22Rv1 (cell line): ENCODE measurements at regions not wholly inside any gene's neighbourhood (a gene's known extent, or its start where the extent isn't known, plus 50 kb on each side); places are given as distances from the start of the nearest gene placed in this dataset.
"Not testable (repeated sequence)": the region's sequence is repeated elsewhere in the genome, so short reads cannot be mapped to it uniquely, and the experiment has no call there.

Experiments
- H3K27ac ChIP-seq: fragments of 450-650 bp; 2 replicates; pipeline ENCODE4 v1.5.1; 2017
- CTCF ChIP-seq: fragments of 450-650 bp; IDR thresholded peaks from 2 replicates; pipeline ENCODE4 v1.5.1; 2017; ENCODE audit warnings: mild to moderate bottlenecking
- ZFX ChIP-seq: fragments of 450-650 bp; IDR thresholded peaks from 2 replicates; pipeline ENCODE4 v1.6.1; 2017; ENCODE audit warnings: antibody characterized with exemption, borderline replicate concordance

GRCh38 chr20:48378976-48379675, 448.7 kb downstream of the PREX1 start:
- no peak for TF ChIP-seq ZFX
- H3K27ac ChIP-seq = no peak overlapping the region

- H3K27ac ChIP-seq = no peak overlapping the region
- no peak for TF ChIP-seq ZFX
- TF ChIP-seq CTCF = no peak
Measured at GRCh38 chr20:48377940-48378339, 449.9 kb downstream of the PREX1 start.

- no peak overlapping the region for H3K27ac ChIP-seq
Measured at GRCh38 chr20:48375804-48376203, 452.0 kb downstream of the PREX1 start.

GRCh38 chr20:48374991-48375595, 452.7 kb downstream of the PREX1 start:
- H3K27ac ChIP-seq = no peak overlapping the region

More at GRCh38 chr20:48375804-48376203, 452.0 kb downstream of the PREX1 start:
- no peak for TF ChIP-seq ZFX
- TF ChIP-seq CTCF = no peak

GRCh38 chr20:48374031-48374907, 453.5 kb downstream of the PREX1 start:
- not testable (repeated sequence) for H3K27ac ChIP-seq

More at GRCh38 chr20:48374991-48375595, 452.7 kb downstream of the PREX1 start:
- TF ChIP-seq CTCF = no peak
- TF ChIP-seq ZFX = no peak

GRCh38 chr20:48373555-48373934, 454.3 kb downstream of the PREX1 start:
- TF ChIP-seq CTCF = no peak
- TF ChIP-seq ZFX = no peak
- H3K27ac ChIP-seq = no peak overlapping the region

More at GRCh38 chr20:48374031-48374907, 453.5 kb downstream of the PREX1 start:
- TF ChIP-seq CTCF = peak; percentile 6; the same call in 1 of the 2 replicates

- H3K27ac ChIP-seq = not testable (repeated sequence)
Measured at GRCh38 chr20:48372851-48373554, 454.8 kb downstream of the PREX1 start.
